ENCODE measurements at regions not wholly inside any gene's neighbourhood (a gene's known extent, or its start where the extent isn't known, plus 50 kb on each side); places are given as distances from the start of the nearest gene placed in this dataset.

DNA sequence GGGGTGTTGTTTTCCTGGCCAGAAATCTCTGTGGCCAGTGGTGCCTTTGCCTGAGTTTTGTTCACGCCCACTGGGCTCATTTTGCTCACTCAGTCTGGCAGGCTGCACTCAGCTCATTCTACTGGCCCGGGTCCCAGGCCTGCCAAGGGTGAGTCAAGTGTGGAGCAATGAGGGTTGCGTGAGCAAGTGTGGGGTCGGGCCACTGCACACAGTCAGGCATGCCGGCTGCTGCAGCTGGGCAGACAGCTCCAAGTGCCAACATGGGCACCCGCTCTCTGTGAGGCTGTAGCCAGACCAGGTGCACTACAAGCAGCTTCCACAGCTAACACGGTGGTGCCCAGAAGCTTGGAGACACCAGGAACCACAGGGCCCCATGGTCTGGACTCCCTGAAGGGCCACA, 801.1 kb upstream of the RAB6C start (continued):
- TF ChIP-seq, protein P1, sequence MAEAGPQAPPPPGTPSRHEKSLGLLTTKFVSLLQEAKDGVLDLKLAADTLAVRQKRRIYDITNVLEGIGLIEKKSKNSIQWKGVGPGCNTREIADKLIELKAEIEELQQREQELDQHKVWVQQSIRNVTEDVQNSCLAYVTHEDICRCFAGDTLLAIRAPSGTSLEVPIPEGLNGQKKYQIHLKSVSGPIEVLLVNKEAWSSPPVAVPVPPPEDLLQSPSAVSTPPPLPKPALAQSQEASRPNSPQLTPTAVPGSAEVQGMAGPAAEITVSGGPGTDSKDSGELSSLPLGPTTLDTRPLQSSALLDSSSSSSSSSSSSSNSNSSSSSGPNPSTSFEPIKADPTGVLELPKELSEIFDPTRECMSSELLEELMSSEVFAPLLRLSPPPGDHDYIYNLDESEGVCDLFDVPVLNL (CRISPR knock-in tag; IDR thresholded peaks at IDR 0.05; ENCODE audit: low read depth): no peak
- TF ChIP-seq GTF2F1 (IDR thresholded peaks at IDR 0.05; ENCODE audit: low read depth, low read length) (no peak), SNAPC5 (CRISPR knock-in tag; IDR thresholded peaks at IDR 0.05) (no peak), SIX5 (IDR thresholded peaks at IDR 0.05; ENCODE audit: borderline replicate concordance in 1 of 2, insufficient read depth in 1 of 2, low read depth in 1 of 2, low read length in 2 of 2) (no peak), FOXJ2 (tag; IDR thresholded peaks at IDR 0.05) (no peak)
- TF ChIP-seq, protein P2, sequence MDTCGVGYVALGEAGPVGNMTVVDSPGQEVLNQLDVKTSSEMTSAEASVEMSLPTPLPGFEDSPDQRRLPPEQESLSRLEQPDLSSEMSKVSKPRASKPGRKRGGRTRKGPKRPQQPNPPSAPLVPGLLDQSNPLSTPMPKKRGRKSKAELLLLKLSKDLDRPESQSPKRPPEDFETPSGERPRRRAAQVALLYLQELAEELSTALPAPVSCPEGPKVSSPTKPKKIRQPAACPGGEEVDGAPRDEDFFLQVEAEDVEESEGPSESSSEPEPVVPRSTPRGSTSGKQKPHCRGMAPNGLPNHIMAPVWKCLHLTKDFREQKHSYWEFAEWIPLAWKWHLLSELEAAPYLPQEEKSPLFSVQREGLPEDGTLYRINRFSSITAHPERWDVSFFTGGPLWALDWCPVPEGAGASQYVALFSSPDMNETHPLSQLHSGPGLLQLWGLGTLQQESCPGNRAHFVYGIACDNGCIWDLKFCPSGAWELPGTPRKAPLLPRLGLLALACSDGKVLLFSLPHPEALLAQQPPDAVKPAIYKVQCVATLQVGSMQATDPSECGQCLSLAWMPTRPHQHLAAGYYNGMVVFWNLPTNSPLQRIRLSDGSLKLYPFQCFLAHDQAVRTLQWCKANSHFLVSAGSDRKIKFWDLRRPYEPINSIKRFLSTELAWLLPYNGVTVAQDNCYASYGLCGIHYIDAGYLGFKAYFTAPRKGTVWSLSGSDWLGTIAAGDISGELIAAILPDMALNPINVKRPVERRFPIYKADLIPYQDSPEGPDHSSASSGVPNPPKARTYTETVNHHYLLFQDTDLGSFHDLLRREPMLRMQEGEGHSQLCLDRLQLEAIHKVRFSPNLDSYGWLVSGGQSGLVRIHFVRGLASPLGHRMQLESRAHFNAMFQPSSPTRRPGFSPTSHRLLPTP (IDR thresholded peaks at IDR 0.05; ENCODE audit: borderline replicate concordance, extremely low read depth, insufficient read length): no peak

GRCh38 chr2:129179199-129179598, 800.3 kb upstream of the RAB6C start:
- no peak for FAIRE-seq
- no peaks in the 10 kb centered on the region for H3K4me1 ChIP-seq (replicated peaks in 1 of 2; ENCODE audit: control insufficient read depth in 2 of 2, insufficient read depth in 2 of 2, low read length in 2 of 2)
- H3K79me2 ChIP-seq (ENCODE audit: control insufficient read depth, insufficient read depth, low read length): no peaks in the 10 kb centered on the region
- H3K9ac ChIP-seq (ENCODE audit: insufficient read depth in 1 of 2, low read depth in 2 of 2, low read length in 2 of 2): no peak overlapping the region
- no peaks in the 10 kb centered on the region for H4K20me1 ChIP-seq (replicated peaks; ENCODE audit: control insufficient read depth, insufficient read depth, low read length)
- no TSS peak for BruUV-seq (replicated peaks)
- ATAC-seq: no peak
- no peak overlapping the region for H3K4me2 ChIP-seq (ENCODE audit: insufficient read depth, low read length)
- H3K9me3 ChIP-seq (replicated peaks; ENCODE audit: control insufficient read depth, insufficient read depth, low read depth, low read length): no peaks in the 10 kb centered on the region
- no peak for DNase-seq (ENCODE audit: extremely low read depth in 1 of 4, low spot score in 3 of 4)
- no peak overlapping the region for H3K4me3 ChIP-seq
- H2AFZ ChIP-seq (ENCODE audit: low read depth, low read length): no peak overlapping the region
- in situ Hi-C loops (cut with MboI) (no loop called here), intact Hi-C loops (cut with micrococcal nuclease) (no loop called here)
- H3K27ac ChIP-seq (ENCODE audit: extremely low read depth, low read depth, low read length): no peak overlapping the region
- CTCF ChIA-PET (ENCODE audit: low intra/inter-chr PET ratio): no interaction called here
- 8% methylated on average over 3 of the region's 3 CpGs for WGBS (ENCODE audit: insufficient coverage, low coverage, missing lambda C conversion rate)
- TF ChIP-seq, protein P3, sequence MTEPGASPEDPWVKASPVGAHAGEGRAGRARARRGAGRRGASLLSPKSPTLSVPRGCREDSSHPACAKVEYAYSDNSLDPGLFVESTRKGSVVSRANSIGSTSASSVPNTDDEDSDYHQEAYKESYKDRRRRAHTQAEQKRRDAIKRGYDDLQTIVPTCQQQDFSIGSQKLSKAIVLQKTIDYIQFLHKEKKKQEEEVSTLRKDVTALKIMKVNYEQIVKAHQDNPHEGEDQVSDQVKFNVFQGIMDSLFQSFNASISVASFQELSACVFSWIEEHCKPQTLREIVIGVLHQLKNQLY (CRISPR knock-in tag; conservative IDR thresholded peaks at IDR 0.05): no peak
- H3K27me3 ChIP-seq (ENCODE audit: control insufficient read depth in 2 of 2, insufficient read depth in 2 of 2, low read length in 2 of 2): no peaks in the 10 kb centered on the region
- POLR2A ChIA-PET: no interaction called here
- no peaks in the 10 kb centered on the region for H3K9me1 ChIP-seq (ENCODE audit: control insufficient read depth, insufficient read depth, low read length)
- H3K36me3 ChIP-seq (ENCODE audit: control insufficient read depth, insufficient read depth, low read length): no peaks in the 10 kb centered on the region
